WTC11 (cell line): ENCODE measurements at regions not wholly inside any gene's neighbourhood (a gene's known extent, or its start where the extent isn't known, plus 50 kb on each side); places are given as distances from the start of the nearest gene placed in this dataset.

Experiments
- ATAC-seq: fragments of 200-7000 bp; cut with Tn5 transposase; 2 replicates; pipeline ENCODE4 v1.10.0; 2021; ENCODE audit warnings: mild to moderate bottlenecking, moderate library complexity
- CTCF ChIA-PET: fragments of 300-600 bp; sonication (Branson Sonifier 250); formaldehyde crosslinking; loops from one replicate; lab custom pipeline; 2021; ENCODE audit warnings: antibody characterized with exemption; lab: Charles Lee
- POLR2A ChIA-PET: fragments of 350-600 bp; sonication (Branson Sonifier 250); formaldehyde crosslinking; loops from one replicate; lab custom pipeline; 2021; ENCODE audit warnings: antibody characterized with exemption; lab: Charles Lee
- DNase-seq: peaks from one replicate; pipeline ENCODE4 v3.0.0; 2021; ENCODE audit warnings: low spot score
- H3K27ac Mint-ChIP-seq: 2 replicates; pipeline ENCODE4 v1.8.0; 2021; ENCODE audit warnings: mixed read lengths
- H3K27me3 Mint-ChIP-seq: 2 replicates; pipeline ENCODE4 v1.8.0; 2021; ENCODE audit warnings: low read depth, mild to moderate bottlenecking, moderate library complexity, mixed read lengths
- H3K36me3 Mint-ChIP-seq: 2 replicates; pipeline ENCODE4 v1.8.0; 2021; ENCODE audit warnings: mixed read lengths
- H3K4me1 Mint-ChIP-seq: 2 replicates; pipeline ENCODE4 v1.8.0; 2022; ENCODE audit warnings: mixed read lengths
- H3K4me3 Mint-ChIP-seq: 2 replicates; pipeline ENCODE4 v1.8.0; 2021; ENCODE audit warnings: mild to moderate bottlenecking, moderate library complexity, mixed read lengths
- H3K9me3 Mint-ChIP-seq: 2 replicates; pipeline ENCODE4 v1.8.0; 2021; ENCODE audit warnings: mixed read lengths
- AFF4 ChIP-seq: sonication (generic); formaldehyde crosslinking; IDR thresholded peaks from 2 replicates; pipeline ENCODE4 v1.8.1; 2023; ENCODE audit warnings: mild to moderate bottlenecking, missing genetic modification reagents, borderline replicate concordance
- CBFB ChIP-seq: sonication (generic); formaldehyde crosslinking; IDR thresholded peaks from 2 replicates; pipeline ENCODE4 v1.8.1; 2022; ENCODE audit warnings: mild to moderate bottlenecking, low read depth, missing genetic modification reagents
- EMX1 ChIP-seq: fragments of 250-450 bp; sonication (Bioruptor Pico); IDR thresholded peaks from 2 replicates; pipeline ENCODE4 v1.8.0; 2021; ENCODE audit warnings: mild to moderate bottlenecking
- ESRRA ChIP-seq: sonication (generic); formaldehyde crosslinking; IDR thresholded peaks from 2 replicates; pipeline ENCODE4 v1.8.1; 2022; ENCODE audit warnings: mild to moderate bottlenecking, missing genetic modification reagents, borderline replicate concordance
- FOXJ3 ChIP-seq: sonication (generic); formaldehyde crosslinking; IDR thresholded peaks from 2 replicates; pipeline ENCODE4 v1.9.0; 2021; ENCODE audit warnings: missing genetic modification reagents, mild to moderate bottlenecking, borderline replicate concordance
- GRHL2 ChIP-seq: fragments of 250-450 bp; sonication (Bioruptor Pico); IDR thresholded peaks from 2 replicates; pipeline ENCODE4 v1.8.0; 2022; ENCODE audit warnings: mild to moderate bottlenecking, moderate library complexity; ENCODE audit not compliant: insufficient replicate concordance, severe bottlenecking
- IRF1 ChIP-seq: sonication (generic); formaldehyde crosslinking; IDR thresholded peaks from 2 replicates; pipeline ENCODE4 v1.8.0; 2023; ENCODE audit warnings: missing genetic modification reagents
- MYBL2 ChIP-seq: sonication (generic); formaldehyde crosslinking; IDR thresholded peaks from 2 replicates; pipeline ENCODE4 v1.8.1; 2023; ENCODE audit warnings: mild to moderate bottlenecking, moderate library complexity, missing genetic modification reagents
- RELA ChIP-seq: sonication (generic); formaldehyde crosslinking; IDR thresholded peaks from 2 replicates; pipeline ENCODE4 v1.8.1; 2022; ENCODE audit warnings: missing genetic modification reagents, mild to moderate bottlenecking, borderline replicate concordance
- SMAD4 ChIP-seq: sonication (generic); formaldehyde crosslinking; IDR thresholded peaks from 2 replicates; pipeline ENCODE4 v1.8.0; 2022; ENCODE audit warnings: mild to moderate bottlenecking, missing genetic modification reagents
- SOX15 ChIP-seq: fragments of 250-450 bp; sonication (Bioruptor Pico); IDR thresholded peaks from 2 replicates; pipeline ENCODE4 v1.9.0; 2021; ENCODE audit warnings: mild to moderate bottlenecking
- SP1 ChIP-seq: sonication (generic); formaldehyde crosslinking; conservative IDR thresholded peaks from 2 replicates; pipeline ENCODE4 v1.8.1; 2022; ENCODE audit warnings: missing genetic modification reagents
- TEAD4 ChIP-seq: sonication (generic); formaldehyde crosslinking; IDR thresholded peaks from 2 replicates; pipeline ENCODE4 v1.8.0; 2022; ENCODE audit warnings: mild to moderate bottlenecking, missing genetic modification reagents
- ZBTB43 ChIP-seq: sonication (generic); formaldehyde crosslinking; IDR thresholded peaks from 2 replicates; pipeline ENCODE4 v1.8.1; 2023; ENCODE audit warnings: mild to moderate bottlenecking, missing genetic modification reagents
- ZNF219 ChIP-seq: sonication (generic); formaldehyde crosslinking; IDR thresholded peaks from 2 replicates; pipeline ENCODE4 v1.8.0; 2023; ENCODE audit warnings: missing genetic modification reagents, mild to moderate bottlenecking, borderline replicate concordance
- ZNF416 ChIP-seq: fragments of 250-450 bp; sonication (Bioruptor Pico); IDR thresholded peaks from 2 replicates; pipeline ENCODE4 v1.9.0; 2021; ENCODE audit warnings: mild to moderate bottlenecking, inconsistent platforms
- ZNF423 ChIP-seq: fragments of 250-450 bp; sonication (Bioruptor Pico); IDR thresholded peaks from 2 replicates; pipeline ENCODE4 v2.1.2; 2022; ENCODE audit warnings: mild to moderate bottlenecking, moderate library complexity
- ZNF532 ChIP-seq: fragments of 250-450 bp; sonication (Bioruptor Pico); IDR thresholded peaks from 2 replicates; pipeline ENCODE4 v1.9.0; 2021; ENCODE audit warnings: mild to moderate bottlenecking, borderline replicate concordance

- DNase-seq, result no peak
- Mint-ChIP-seq H3K27ac (no peak overlapping the region), H3K27me3 (no peaks in the 10 kb centered on the region), H3K9me3 (peaks cover 3% of the 10 kb centered on the region; the same call in 1 of the 2 replicates), H3K4me3 (no peak overlapping the region), H3K36me3 (no peaks in the 10 kb centered on the region), H3K4me1 (no peaks in the 10 kb centered on the region)
- CTCF ChIA-PET, result no interaction called here
- no peak for TF ChIP-seq MYBL2 (CRISPR knock-in tag)
- TF ChIP-seq ZNF219 (CRISPR knock-in tag), result no peak
- no peak for TF ChIP-seq ZNF416 (CRISPR knock-in tag)
- no peak for TF ChIP-seq GRHL2 (CRISPR knock-in tag)
- TF ChIP-seq SP1 (CRISPR knock-in tag), result no peak
- TF ChIP-seq ZNF423 (CRISPR knock-in tag), result no peak
- no peak for TF ChIP-seq EMX1 (CRISPR knock-in tag)
- no peak for TF ChIP-seq RELA (CRISPR knock-in tag)
- TF ChIP-seq FOXJ3 (CRISPR knock-in tag), result no peak
- TF ChIP-seq ZNF532, result no peak
- no peak for TF ChIP-seq ESRRA (CRISPR knock-in tag)
- TF ChIP-seq SMAD4 (CRISPR knock-in tag), result no peak
- TF ChIP-seq IRF1, result no peak
- no peak for TF ChIP-seq AFF4 (CRISPR knock-in tag)
- TF ChIP-seq TEAD4, result no peak
- no peak for TF ChIP-seq SOX15
- no peak for TF ChIP-seq CBFB
- no peak for TF ChIP-seq ZBTB43 (CRISPR knock-in tag)
- TF ChIP-seq, all 79 proteins: peak for 0
- POLR2A ChIA-PET, result no interaction called here
- ATAC-seq, result no peak
Observed at GRCh38 chr6:63410435-63411426, 90.9 kb upstream of the LGSN start.
